H9 (cell line): ENCODE measurements at regions not wholly inside any gene's neighbourhood (a gene's known extent, or its start where the extent isn't known, plus 50 kb on each side); places are given as distances from the start of the nearest gene placed in this dataset.

Source experiments
- DNase-seq: peaks from one replicate; pipeline ENCODE4 v3.0.0-alpha.2; 2017
- H2AFZ ChIP-seq: one replicate; pipeline ENCODE4 v1.6.1; 2013; ENCODE audit warnings: mild to moderate bottlenecking, low read length, control low read depth, moderate library complexity
- H2AK5ac ChIP-seq: 2 replicates; pipeline ENCODE4 v1.6.1; 2013; ENCODE audit warnings: low read length, control low read depth, mixed read lengths; ENCODE audit not compliant: insufficient read length
- H2BK120ac ChIP-seq: one replicate; pipeline ENCODE4 v1.6.1; 2013; ENCODE audit warnings: low read depth, mild to moderate bottlenecking, low read length, control low read depth, inconsistent platforms; ENCODE audit not compliant: poor library complexity, severe bottlenecking
- H2BK12ac ChIP-seq: 2 replicates; pipeline ENCODE4 v1.6.1; 2013; ENCODE audit warnings: low read length, control low read depth, mixed read lengths, low read depth; ENCODE audit not compliant: insufficient read length
- H2BK15ac ChIP-seq: 2 replicates; pipeline ENCODE4 v1.6.1; 2013; ENCODE audit warnings: low read depth, low read length, control low read depth
- H2BK20ac ChIP-seq: one replicate; pipeline ENCODE4 v1.6.1; 2013; ENCODE audit warnings: low read depth, mild to moderate bottlenecking, low read length, control low read depth, inconsistent platforms; ENCODE audit not compliant: poor library complexity, severe bottlenecking
- H2BK5ac ChIP-seq: 2 replicates; pipeline ENCODE4 v1.6.1; 2013; ENCODE audit warnings: low read length, control low read depth, mixed read lengths; ENCODE audit not compliant: insufficient read length
- H3K14ac ChIP-seq: 2 replicates; pipeline ENCODE4 v1.6.1; 2013; ENCODE audit warnings: low read length, control low read depth; ENCODE audit not compliant: insufficient read depth
- H3K18ac ChIP-seq: 2 replicates; pipeline ENCODE4 v1.6.1; 2013; ENCODE audit warnings: low read depth, mild to moderate bottlenecking, mixed read lengths, low read length, control low read depth; ENCODE audit not compliant: insufficient read length
- H3K23ac ChIP-seq: 2 replicates; pipeline ENCODE4 v1.6.1; 2013; ENCODE audit warnings: low read length, control low read depth, mixed read lengths, low read depth; ENCODE audit not compliant: insufficient read length
- H3K23me2 ChIP-seq: 2 replicates; pipeline ENCODE4 v1.6.1; 2013; ENCODE audit warnings: low read depth, mild to moderate bottlenecking, mixed read lengths, low read length, control low read depth; ENCODE audit not compliant: insufficient read length, poor library complexity, severe bottlenecking
- H3K27ac ChIP-seq: 2 replicates; pipeline ENCODE4 v1.5.1; 2013; ENCODE audit warnings: low read length, control low read depth, mixed read lengths, low read depth; ENCODE audit not compliant: insufficient read length
- H3K27me3 ChIP-seq: 2 replicates; pipeline ENCODE4 v1.6.1; 2013; ENCODE audit warnings: low read length, control low read depth, inconsistent platforms; ENCODE audit not compliant: insufficient read depth
- H3K4ac ChIP-seq: 2 replicates; pipeline ENCODE4 v1.6.1; 2013; ENCODE audit warnings: low read depth, mild to moderate bottlenecking, control low read depth, inconsistent platforms, low read length, moderate library complexity
- H3K4me1 ChIP-seq: 2 replicates; pipeline ENCODE4 v1.6.1; 2013; ENCODE audit warnings: low read length, control low read depth, inconsistent platforms; ENCODE audit not compliant: insufficient read depth
- H3K4me2 ChIP-seq: 2 replicates; pipeline ENCODE4 v1.6.1; 2013; ENCODE audit warnings: low read length, control low read depth, mixed read lengths; ENCODE audit not compliant: insufficient read length, insufficient read depth
- H3K56ac ChIP-seq: 2 replicates; pipeline ENCODE4 v1.6.1; 2013; ENCODE audit warnings: low read depth, mild to moderate bottlenecking, mixed read lengths, low read length, control low read depth; ENCODE audit not compliant: insufficient read length
- H3K79me1 ChIP-seq: 2 replicates; pipeline ENCODE4 v1.6.1; 2013; ENCODE audit warnings: low read depth, mild to moderate bottlenecking, moderate library complexity, low read length, control low read depth, inconsistent platforms; ENCODE audit not compliant: insufficient read depth, poor library complexity, severe bottlenecking
- H3K79me2 ChIP-seq: 2 replicates; pipeline ENCODE4 v1.6.1; 2013; ENCODE audit warnings: low read length, control low read depth, inconsistent platforms; ENCODE audit not compliant: insufficient read depth
- H3K9ac ChIP-seq: 2 replicates; pipeline ENCODE4 v1.6.1; 2013; ENCODE audit warnings: low read length, control low read depth, mixed read lengths; ENCODE audit not compliant: insufficient read length; ENCODE audit errors: extremely low read depth
- H3K9me3 ChIP-seq: one replicate; pipeline ENCODE4 v1.6.1; 2013; ENCODE audit warnings: low read depth, low read length, inconsistent platforms; ENCODE audit not compliant: control insufficient read depth
- H3T11ph ChIP-seq: one replicate; pipeline ENCODE4 v1.6.1; 2013; ENCODE audit warnings: mild to moderate bottlenecking, low read length, control low read depth, inconsistent platforms
- H4K20me1 ChIP-seq: one replicate; pipeline ENCODE4 v1.6.1; 2013; ENCODE audit not compliant: control insufficient read depth, insufficient read length, insufficient read depth
- H4K5ac ChIP-seq: 2 replicates; pipeline ENCODE4 v1.6.1; 2013; ENCODE audit warnings: low read depth, mild to moderate bottlenecking, mixed read lengths, low read length, control low read depth; ENCODE audit not compliant: insufficient read length
- H4K8ac ChIP-seq: replicated peaks from 2 replicates; pipeline ENCODE4 v1.6.1; 2013; ENCODE audit warnings: low read length, control low read depth, mixed read lengths, low read depth; ENCODE audit not compliant: insufficient read length
- H4K91ac ChIP-seq: 2 replicates; pipeline ENCODE4 v1.6.1; 2013; ENCODE audit warnings: low read depth, mild to moderate bottlenecking, moderate library complexity, mixed read lengths, low read length, control low read depth; ENCODE audit not compliant: insufficient read length
- H3K27ac Mint-ChIP-seq, 3 experiments: 2 replicates in 2 of 3; 3 replicates in 1 of 3; pipeline ENCODE4 v1.8.0; 2020 to 2021; ENCODE audit warnings: mixed read lengths in 3 of 3, mild to moderate bottlenecking in 1 of 3, moderate library complexity in 1 of 3
- H3K27me3 Mint-ChIP-seq: 2 replicates; pipeline ENCODE4 v1.8.0; 2021; ENCODE audit warnings: low read depth, mild to moderate bottlenecking, moderate library complexity, mixed read lengths
- H3K36me3 Mint-ChIP-seq, 3 experiments: 2 replicates in 2 of 3; 3 replicates in 1 of 3; pipeline ENCODE4 v1.8.0; 2020 to 2021; ENCODE audit warnings: low read depth in 3 of 3, mixed read lengths in 3 of 3; ENCODE audit not compliant: insufficient read depth in 1 of 3
- H3K4me1 Mint-ChIP-seq, 2 experiments: 2 replicates each; pipeline ENCODE4 v1.8.0; 2020; ENCODE audit warnings: mixed read lengths in 2 of 2
- H3K4me3 Mint-ChIP-seq, 2 experiments: 2 replicates in 1 of 2; 3 replicates in 1 of 2; pipeline ENCODE4 v1.8.0; 2020 to 2021; ENCODE audit warnings: mild to moderate bottlenecking in 2 of 2, mixed read lengths in 2 of 2, moderate library complexity in 1 of 2
- H3K9me3 Mint-ChIP-seq, 2 experiments: 2 replicates in 1 of 2; 3 replicates in 1 of 2; pipeline ENCODE4 v1.8.0; 2020; ENCODE audit warnings: mild to moderate bottlenecking in 2 of 2, mixed read lengths in 2 of 2, moderate library complexity in 1 of 2
- WGBS: extraction: QIAGEN DNeasy Blood & Tissue Kit; methylation state at CpG from one replicate; pipeline ENCODE4 v1.1.7; 2013; ENCODE audit warnings: missing lambda C conversion rate, low lambda C conversion rate, mixed read lengths; ENCODE audit not compliant: insufficient read length; ENCODE audit errors: extremely low coverage; 5-methylcytosine and 5-hydroxymethylcytosine counted together
- TF ChIP-seq, protein P1 (sequence below): fragments of 200-600 bp; sonication (generic); conservative IDR thresholded peaks from 3 replicates; pipeline ENCODE4 v1.8.0; 2021; ENCODE audit warnings: antibody characterized with exemption, mild to moderate bottlenecking

DNA sequence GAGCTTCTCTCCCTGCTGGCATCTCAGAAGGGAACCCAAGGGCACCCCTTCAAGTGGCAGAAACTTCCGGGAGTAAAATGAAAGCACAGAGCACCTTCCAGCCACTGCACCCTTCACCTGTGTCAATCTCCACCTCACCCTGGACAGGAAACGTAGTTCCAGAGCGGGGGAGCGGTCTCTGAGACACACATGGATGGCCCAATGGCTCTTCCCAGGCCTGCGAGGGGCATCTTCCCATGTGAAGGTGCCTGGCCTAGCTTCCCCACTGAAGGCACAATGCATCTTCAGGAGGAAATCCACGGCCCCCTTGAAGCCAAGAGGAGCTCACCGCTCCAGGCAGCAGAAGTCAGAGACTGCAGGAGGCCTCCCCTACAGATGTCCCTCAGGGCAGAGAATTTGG, 234.2 kb downstream of the BRD1 start:
- no peak overlapping the region for H4K91ac ChIP-seq
- TF ChIP-seq, protein P1, sequence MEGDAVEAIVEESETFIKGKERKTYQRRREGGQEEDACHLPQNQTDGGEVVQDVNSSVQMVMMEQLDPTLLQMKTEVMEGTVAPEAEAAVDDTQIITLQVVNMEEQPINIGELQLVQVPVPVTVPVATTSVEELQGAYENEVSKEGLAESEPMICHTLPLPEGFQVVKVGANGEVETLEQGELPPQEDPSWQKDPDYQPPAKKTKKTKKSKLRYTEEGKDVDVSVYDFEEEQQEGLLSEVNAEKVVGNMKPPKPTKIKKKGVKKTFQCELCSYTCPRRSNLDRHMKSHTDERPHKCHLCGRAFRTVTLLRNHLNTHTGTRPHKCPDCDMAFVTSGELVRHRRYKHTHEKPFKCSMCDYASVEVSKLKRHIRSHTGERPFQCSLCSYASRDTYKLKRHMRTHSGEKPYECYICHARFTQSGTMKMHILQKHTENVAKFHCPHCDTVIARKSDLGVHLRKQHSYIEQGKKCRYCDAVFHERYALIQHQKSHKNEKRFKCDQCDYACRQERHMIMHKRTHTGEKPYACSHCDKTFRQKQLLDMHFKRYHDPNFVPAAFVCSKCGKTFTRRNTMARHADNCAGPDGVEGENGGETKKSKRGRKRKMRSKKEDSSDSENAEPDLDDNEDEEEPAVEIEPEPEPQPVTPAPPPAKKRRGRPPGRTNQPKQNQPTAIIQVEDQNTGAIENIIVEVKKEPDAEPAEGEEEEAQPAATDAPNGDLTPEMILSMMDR, result no peak
- Mint-ChIP-seq H3K9me3 (peaks cover 0 to 5% of the 10 kb centered on the region in 2 experiments; a peak in 3 of 5 replicates), H3K27ac (no peak overlapping the region), H3K36me3 (peaks cover 0 to 2% (median 0%) of the 10 kb centered on the region in 3 experiments; a peak in 1 of 7 replicates), H3K27me3 (no peaks in the 10 kb centered on the region; the same call in 1 of the 2 replicates), H3K4me3 (no peak overlapping the region), H3K4me1 (peaks cover 0 to 7% of the 10 kb centered on the region in 2 experiments; a peak in 2 of 4 replicates)
- H3K23ac ChIP-seq, result no peak overlapping the region
- no peak overlapping the region for H4K5ac ChIP-seq
- no peak overlapping the region for H3K4ac ChIP-seq
- no peaks in the 10 kb centered on the region for H3K79me1 ChIP-seq
- H3K14ac ChIP-seq, result no peak overlapping the region
- H3K23me2 ChIP-seq, result no peaks in the 10 kb centered on the region
- no peaks in the 10 kb centered on the region for H3K79me2 ChIP-seq
- no peak overlapping the region for H3K56ac ChIP-seq
- no peaks in the 10 kb centered on the region for H4K20me1 ChIP-seq
- H3K18ac ChIP-seq, result no peak overlapping the region
- H3K27ac ChIP-seq, result no peak overlapping the region
- no peaks in the 10 kb centered on the region for H3K4me1 ChIP-seq
- no peaks in the 10 kb centered on the region for H3K9me3 ChIP-seq
- H2AFZ ChIP-seq, result no peak overlapping the region
- WGBS, result no CpG with 5 or more reads among the region's 7 CpGs
- H2BK15ac ChIP-seq, result no peak overlapping the region
- no peak overlapping the region for H4K8ac ChIP-seq
- H3K4me2 ChIP-seq, result no peak overlapping the region
- H2BK120ac ChIP-seq, result no peak overlapping the region
- no peaks in the 10 kb centered on the region for H3K27me3 ChIP-seq
- no peak for DNase-seq
- no peak overlapping the region for H2BK12ac ChIP-seq
- H2AK5ac ChIP-seq, result no peak overlapping the region
- H2BK5ac ChIP-seq, result no peak overlapping the region
- H3K9ac ChIP-seq, result no peak overlapping the region
- no peak overlapping the region for H2BK20ac ChIP-seq
- H3T11ph ChIP-seq, result no peak overlapping the region
